ENCODE measurements at regions not wholly inside any gene's neighbourhood (a gene's known extent, or its start where the extent isn't known, plus 50 kb on each side); places are given as distances from the start of the nearest gene placed in this dataset.

DNA sequence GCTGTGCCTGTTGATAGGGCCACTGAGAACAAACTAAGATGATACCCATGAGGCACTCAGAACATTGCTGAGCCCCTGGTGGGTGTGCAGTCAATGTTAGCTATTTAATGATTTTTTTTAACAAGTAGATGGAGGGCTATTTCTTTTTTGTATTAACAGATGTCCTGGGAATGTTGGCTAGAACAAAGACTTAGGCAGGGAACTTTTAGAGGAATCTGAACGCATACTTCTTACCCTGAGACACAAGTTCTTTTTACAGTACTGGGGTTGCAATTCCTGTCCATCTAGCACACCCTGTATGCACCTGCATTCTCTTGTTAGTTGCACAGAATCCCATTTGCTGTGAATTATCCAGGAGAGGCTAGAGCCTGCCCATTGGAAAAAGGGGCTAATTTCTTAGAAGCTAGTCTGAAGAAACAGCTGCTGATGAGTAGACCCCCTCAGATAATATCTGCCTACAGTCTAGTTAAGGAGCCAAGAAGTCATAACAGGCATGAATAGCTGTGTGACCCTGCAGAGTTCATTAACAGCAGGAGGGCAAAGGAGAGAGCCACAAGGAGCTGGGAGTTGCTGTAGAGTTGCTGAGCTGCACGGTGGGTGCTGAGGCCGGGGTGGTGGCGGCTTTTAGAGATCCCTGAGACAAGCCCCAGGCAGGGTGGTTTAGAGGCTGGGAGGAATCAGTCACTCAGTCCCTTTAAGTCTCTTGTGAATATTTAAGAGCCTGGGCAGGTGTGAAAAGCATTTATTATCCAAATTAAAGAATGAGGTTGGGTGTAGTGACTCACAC lies 103.7 kb upstream of the FZD8 start:
- Histone ChIP-seq H3K4me2 (ENCODE audit: low read depth, low read length) (no peak overlapping the region), H4K20me1 (ENCODE audit: insufficient read depth, low read length) (no peaks in the 10 kb centered on the region), H2AK9ac (replicated peaks; ENCODE audit: low read depth, low read length, poor library complexity) (no peak overlapping the region), H3K4me1 (ENCODE audit: control insufficient read depth, insufficient read depth, low read length) (no peaks in the 10 kb centered on the region), H3K27me3 (ENCODE audit: control insufficient read depth, insufficient read depth, low read length) (peaks cover 6% of the 10 kb centered on the region), H3K9me1 (ENCODE audit: insufficient read depth, low read length) (no peaks in the 10 kb centered on the region), H4K91ac (ENCODE audit: insufficient read depth, low read depth, low read length) (no peak overlapping the region), H4K8ac (ENCODE audit: low read depth in 2 of 2, low read length in 2 of 2) (no peak overlapping the region), H2BK20ac (ENCODE audit: low read depth, low read length) (no peak overlapping the region), H3K9ac (ENCODE audit: low read depth, low read length) (no peak overlapping the region), H3K18ac (ENCODE audit: low read depth, low read length) (no peak overlapping the region), H3K27ac (ENCODE audit: insufficient read depth, low read length) (no peak overlapping the region), H2BK15ac (ENCODE audit: low read depth, low read length) (no peak overlapping the region), H3K4me3 (ENCODE audit: insufficient read depth, low read depth, low read length) (no peak overlapping the region), H2AK5ac (ENCODE audit: low read depth, low read length) (no peak overlapping the region), H2BK120ac (ENCODE audit: low read depth, low read length) (no peak overlapping the region), H3K9me3 (ENCODE audit: control insufficient read depth, insufficient read depth, low read length) (no peaks in the 10 kb centered on the region), H3K56ac (ENCODE audit: extremely low read depth, insufficient read depth, low read length) (no peak overlapping the region), H3K14ac (replicated peaks; ENCODE audit: low read depth, low read length) (no peak overlapping the region), H2AFZ (replicated peaks; ENCODE audit: low read length, poor library complexity) (no peak overlapping the region), H3K36me3 (ENCODE audit: control insufficient read depth, insufficient read depth, low read length) (no peaks in the 10 kb centered on the region), H3K79me1 (ENCODE audit: low read depth in 1 of 2, low read length in 2 of 2) (no peaks in the 10 kb centered on the region), H2BK5ac (ENCODE audit: low read depth, low read length, poor library complexity, severe bottlenecking) (no peak overlapping the region), H4K5ac (ENCODE audit: low read depth, low read length) (no peak overlapping the region), H3K4ac (ENCODE audit: low read depth, low read length) (no peak overlapping the region), H3K23ac (ENCODE audit: low read depth, low read length) (no peak overlapping the region)
- in situ Hi-C loops (cut with MboI; ENCODE audit: low sequenced_read_pairs): no loop called here
- dilution Hi-C loops (cut with HindIII; ENCODE audit: low sequenced_read_pairs, unreplicated experiment): no loop called here
- TF ChIP-seq ELK1 (IDR thresholded peaks at IDR 0.05; ENCODE audit: borderline replicate concordance, low read depth, low read length) (no peak), RAD21 (IDR thresholded peaks at IDR 0.05; ENCODE audit: low read length) (no peak), CTCF (conservative IDR thresholded peaks at IDR 0.05; ENCODE audit: low read depth, low read length) (no peak), MAZ (IDR thresholded peaks at IDR 0.05; ENCODE audit: borderline replicate concordance, low read depth, low read length) (no peak), MXI1 (IDR thresholded peaks at IDR 0.05; ENCODE audit: borderline replicate concordance, low read depth, low read length) (no peak), MAFK (IDR thresholded peaks at IDR 0.05; ENCODE audit: low read depth, low read length) (no peak), RFX5 (IDR thresholded peaks at IDR 0.05; ENCODE audit: low read depth, low read length) (no peak), FOS (IDR thresholded peaks at IDR 0.05; ENCODE audit: low read depth, low read length) (no peak), SMC3 (IDR thresholded peaks at IDR 0.05; ENCODE audit: low read depth, low read length) (no peak), BHLHE40 (IDR thresholded peaks at IDR 0.05; ENCODE audit: low read depth, low read length) (no peak), NFE2L2 (IDR thresholded peaks at IDR 0.05; ENCODE audit: low read depth, low read length) (no peak), RCOR1 (IDR thresholded peaks at IDR 0.05; ENCODE audit: insufficient replicate concordance, low read length) (no peak), CEBPB (IDR thresholded peaks at IDR 0.05; ENCODE audit: low read depth, low read length) (no peak), POLR2A (IDR thresholded peaks at IDR 0.05; ENCODE audit: low read depth, low read length) (no peak)
- ATAC-seq (ENCODE audit: low read depth) (no peak), DNase-seq (no peak)
- ChIA-PET POLR2A (ENCODE audit: unreplicated experiment) (no interaction called here), CTCF (no interaction called here)
- intact Hi-C loops (cut with micrococcal nuclease): no loop called here
- WGBS, 2 experiments (ENCODE audit: extremely low coverage in 2 of 2, insufficient read length in 1 of 2): 100% methylated on average over 1 of the region's 4 CpGs; no CpG with 5 or more reads in 1 of the 2 experiments
- no TSS peak for BruUV-seq (replicated peaks)

Measured in IMR-90 (cell line).